Ovary (tissue), 7 donors: ENCODE measurements at regions not wholly inside any gene's neighbourhood (a gene's known extent, or its start where the extent isn't known, plus 50 kb on each side); places are given as distances from the start of the nearest gene placed in this dataset.

ENCODE experiments used
- DNase-seq, 5 donors: peaks; one replicate each; pipeline ENCODE4 v3.0.0-alpha.2; 2019 to 2020
- H3K27ac ChIP-seq, 2 donors: fragments of 200-600 bp; one replicate each; pipeline versions ENCODE4 v1.5.1 to v1.8.0; 2019 to 2022
- H3K27me3 ChIP-seq: fragments of 200-600 bp; one replicate; pipeline ENCODE4 v1.8.0; 2022
- H3K36me3 ChIP-seq: fragments of 200-600 bp; sonication (generic); one replicate; pipeline ENCODE4 v1.5.1; 2019
- H3K4me1 ChIP-seq: one replicate; pipeline ENCODE4 v1.8.1; 2013; ENCODE audit warnings: mild to moderate bottlenecking, moderate library complexity; ENCODE audit not compliant: insufficient read depth
- H3K4me3 ChIP-seq: fragments of 200-600 bp; sonication (generic); one replicate; pipeline ENCODE4 v1.5.1; 2017
- H3K9me3 ChIP-seq, 2 donors: fragments of 200-600 bp in 1 of 2; sonication (generic) in 1 of 2; one replicate each; pipeline versions ENCODE4 v1.5.1 to v1.8.1; 2013 to 2019; ENCODE audit warnings: mild to moderate bottlenecking in 1 of 2, moderate library complexity in 1 of 2
- EP300 ChIP-seq: sonication (generic); formaldehyde crosslinking; IDR thresholded peaks from one replicate; pipeline ENCODE4 v1.6.1; 2017; ENCODE audit warnings: antibody characterized with exemption
- POLR2A ChIP-seq: fragments of 450-650 bp; IDR thresholded peaks from one replicate; pipeline ENCODE4 v1.6.1; 2017; ENCODE audit warnings: antibody characterized with exemption, mild to moderate bottlenecking, moderate library complexity
- WGBS, 3 donors: extraction: QIAGEN DNeasy Blood & Tissue Kit in 1 of 3; methylation state at CpG; one replicate each; pipeline versions ENCODE4 v1.1.5 to v1.1.7; 2013 to 2017; 5-methylcytosine and 5-hydroxymethylcytosine counted together
- intact Hi-C, 4 donors: fragments of 100-400 bp; cut with DNase I; formaldehyde crosslinking; loops; one replicate each; pipeline versions ENCODE4 v1.11.0 to v1.15.1; 2022 to 2023
- TF ChIP-seq, protein P1 (sequence below), 3 donors: fragments of 450-650 bp in 2 of 3; fragments of 200-600 bp in 1 of 3; IDR thresholded peaks; one replicate each; pipeline versions ENCODE4 v1.5.1 to v1.8.0; 2016 to 2022; ENCODE audit warnings: antibody characterized with exemption in 3 of 3, mild to moderate bottlenecking in 1 of 3
- donor health status: DM: no; HTN: no; CAD: no; lungs with moderate emphysema.
- donor health status: DM: no; HTN: no; CAD: no.
- donor health status: Bipolar disorder and iron deficiency.
- donor health status: DM: no; HTN: no; CAD: no.
- donor health status: DM: yes; HTN: yes; CAD: no.

- Histone ChIP-seq H3K4me3 (no peak overlapping the region), H3K27ac (no peak overlapping the region), H3K4me1 (no peaks in the 10 kb centered on the region), H3K36me3 (no peaks in the 10 kb centered on the region), H3K9me3 (no peaks in the 10 kb centered on the region), H3K27me3 (no peaks in the 10 kb centered on the region)
- WGBS, 3 donors, result 80 to 86% (median 84%) methylated on average over 20 of the region's 20 CpGs
- intact Hi-C loops, result no loop called here
- DNase-seq, result no peak
- TF ChIP-seq, protein P1, sequence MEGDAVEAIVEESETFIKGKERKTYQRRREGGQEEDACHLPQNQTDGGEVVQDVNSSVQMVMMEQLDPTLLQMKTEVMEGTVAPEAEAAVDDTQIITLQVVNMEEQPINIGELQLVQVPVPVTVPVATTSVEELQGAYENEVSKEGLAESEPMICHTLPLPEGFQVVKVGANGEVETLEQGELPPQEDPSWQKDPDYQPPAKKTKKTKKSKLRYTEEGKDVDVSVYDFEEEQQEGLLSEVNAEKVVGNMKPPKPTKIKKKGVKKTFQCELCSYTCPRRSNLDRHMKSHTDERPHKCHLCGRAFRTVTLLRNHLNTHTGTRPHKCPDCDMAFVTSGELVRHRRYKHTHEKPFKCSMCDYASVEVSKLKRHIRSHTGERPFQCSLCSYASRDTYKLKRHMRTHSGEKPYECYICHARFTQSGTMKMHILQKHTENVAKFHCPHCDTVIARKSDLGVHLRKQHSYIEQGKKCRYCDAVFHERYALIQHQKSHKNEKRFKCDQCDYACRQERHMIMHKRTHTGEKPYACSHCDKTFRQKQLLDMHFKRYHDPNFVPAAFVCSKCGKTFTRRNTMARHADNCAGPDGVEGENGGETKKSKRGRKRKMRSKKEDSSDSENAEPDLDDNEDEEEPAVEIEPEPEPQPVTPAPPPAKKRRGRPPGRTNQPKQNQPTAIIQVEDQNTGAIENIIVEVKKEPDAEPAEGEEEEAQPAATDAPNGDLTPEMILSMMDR (IDR thresholded peaks at IDR 0.05), result no peak
- TF ChIP-seq EP300, result no peak
Measured at GRCh38 chr11:71327156-71328085, 75.0 kb upstream of the SHANK2 start.

GRCh38 chr11:71326328-71326940 lies 74.1 kb upstream of the SHANK2 start:
- no peak for DNase-seq
- H3K27me3 ChIP-seq, result no peaks in the 10 kb centered on the region
- H3K27ac ChIP-seq, result no peak overlapping the region
- H3K9me3 ChIP-seq, result no peaks in the 10 kb centered on the region
- no peaks in the 10 kb centered on the region for H3K36me3 ChIP-seq
- H3K4me3 ChIP-seq, result no peak overlapping the region
- WGBS, 3 donors, result 67 to 73% (median 72%) methylated on average over 10 of the region's 10 CpGs
- no peaks in the 10 kb centered on the region for H3K4me1 ChIP-seq
- TF ChIP-seq EP300 (no peak), POLR2A (no peak)
- TF ChIP-seq, protein P1 (IDR thresholded peaks at IDR 0.05), result no peak
- intact Hi-C loops, result no loop called here

GRCh38 chr11:71325418-71326327 lies 73.3 kb upstream of the SHANK2 start:
- no peak overlapping the region for H3K27ac ChIP-seq
- intact Hi-C loops, result no loop called here
- H3K27me3 ChIP-seq, result no peaks in the 10 kb centered on the region
- TF ChIP-seq EP300, result no peak
- TF ChIP-seq, protein P1 (IDR thresholded peaks at IDR 0.05), result no peak
- no peak for TF ChIP-seq POLR2A
- H3K36me3 ChIP-seq, result no peaks in the 10 kb centered on the region
- 86 to 91% (median 88%) methylated on average over 24 of the region's 24 CpGs for WGBS, 3 donors
- no peak for DNase-seq
- H3K9me3 ChIP-seq, result no peaks in the 10 kb centered on the region
- no peak overlapping the region for H3K4me3 ChIP-seq
- no peaks in the 10 kb centered on the region for H3K4me1 ChIP-seq

DNA sequence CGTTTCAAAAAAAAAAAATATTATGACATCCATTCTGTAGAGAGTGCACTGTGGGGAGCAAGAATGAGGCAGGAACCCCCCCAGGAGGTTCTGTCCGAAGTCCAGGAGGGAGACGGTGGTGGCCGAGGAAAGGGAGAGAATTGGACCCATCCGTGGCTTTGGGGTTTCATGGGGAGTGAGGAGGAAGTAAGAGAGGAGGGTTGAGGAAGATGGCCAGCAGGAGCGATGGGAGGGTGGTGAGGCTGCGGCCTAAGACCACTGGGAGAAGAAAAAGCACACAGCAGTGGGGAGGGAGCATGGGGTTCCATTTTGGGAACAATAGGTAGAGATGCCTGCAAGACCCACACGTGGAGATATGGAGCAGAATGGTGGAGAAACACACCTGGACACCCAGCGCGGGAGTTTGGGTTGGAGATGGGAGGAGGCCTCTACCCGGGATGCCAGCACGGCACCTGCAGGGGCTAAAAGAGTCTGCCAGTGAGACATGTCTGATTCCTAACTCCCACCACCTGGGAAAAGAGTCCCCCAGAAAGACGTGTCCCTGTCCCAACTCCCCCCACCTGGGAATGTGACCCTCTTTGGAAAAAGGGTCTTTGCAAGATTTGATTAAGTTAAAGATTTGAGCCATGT lies 72.5 kb upstream of the SHANK2 start:
- no peaks in the 10 kb centered on the region for H3K27me3 ChIP-seq

More for the DNA sequence above, 72.5 kb upstream of the SHANK2 start:
- Histone ChIP-seq H3K27ac (no peak overlapping the region), H3K4me3 (no peak overlapping the region), H3K9me3 (no peaks in the 10 kb centered on the region), H3K36me3 (no peaks in the 10 kb centered on the region), H3K4me1 (no peaks in the 10 kb centered on the region)
- TF ChIP-seq EP300, result no peak
- TF ChIP-seq, protein P1 (IDR thresholded peaks at IDR 0.05), result no peak
- no peak for TF ChIP-seq POLR2A
- DNase-seq, result no peak
- intact Hi-C loops, result no loop called here
- WGBS, 3 donors, result 89 to 91% (median 91%) methylated on average over 13 of the region's 13 CpGs
